HEK293 (cell line): ENCODE measurements at regions not wholly inside any gene's neighbourhood (a gene's known extent, or its start where the extent isn't known, plus 50 kb on each side); places are given as distances from the start of the nearest gene placed in this dataset.

ENCODE experiments used
- GFI1B ChIP-seq: fragments of 450-650 bp; formaldehyde crosslinking; IDR thresholded peaks from 2 replicates; pipeline ENCODE4 v1.5.1; 2016; ENCODE audit warnings: missing biosample characterization, missing genetic modification characterization
- GLI4 ChIP-seq: fragments of 450-650 bp; formaldehyde crosslinking; IDR thresholded peaks from 2 replicates; pipeline ENCODE4 v1.5.1; 2016; ENCODE audit warnings: missing biosample characterization, missing genetic modification characterization
- HOXD13 ChIP-seq: sonication (generic); formaldehyde crosslinking; IDR thresholded peaks from 2 replicates; pipeline ENCODE4 v1.8.0; 2022; ENCODE audit warnings: missing genetic modification reagents, borderline replicate concordance
- KLF1 ChIP-seq: fragments of 450-650 bp; formaldehyde crosslinking; IDR thresholded peaks from 2 replicates; pipeline ENCODE4 v1.5.1; 2016; ENCODE audit warnings: missing biosample characterization, missing genetic modification characterization
- KLF7 ChIP-seq: fragments of 450-650 bp; formaldehyde crosslinking; IDR thresholded peaks from 2 replicates; pipeline ENCODE4 v1.5.1; 2016; ENCODE audit warnings: missing biosample characterization, missing genetic modification characterization, borderline replicate concordance
- KLF9 ChIP-seq: fragments of 450-650 bp; formaldehyde crosslinking; IDR thresholded peaks from 2 replicates; pipeline ENCODE4 v1.5.1; 2016; ENCODE audit warnings: missing biosample characterization, missing genetic modification characterization, low read depth
- PRDM1 ChIP-seq: fragments of 450-650 bp; formaldehyde crosslinking; IDR thresholded peaks from 2 replicates; pipeline ENCODE4; 2016; ENCODE audit warnings: missing biosample characterization, missing genetic modification characterization
- REPIN1 ChIP-seq: fragments of 450-650 bp; formaldehyde crosslinking; IDR thresholded peaks from 2 replicates; pipeline ENCODE4 v1.5.1; 2017; ENCODE audit warnings: missing biosample characterization, missing genetic modification characterization, low read depth
- SALL2 ChIP-seq: fragments of 450-650 bp; formaldehyde crosslinking; IDR thresholded peaks from 2 replicates; pipeline ENCODE4 v1.5.0; 2017; ENCODE audit warnings: missing biosample characterization, mild to moderate bottlenecking, missing genetic modification characterization, borderline replicate concordance
- SCRT1 ChIP-seq: fragments of 450-650 bp; formaldehyde crosslinking; IDR thresholded peaks from 2 replicates; pipeline ENCODE4 v1.5.1; 2016; ENCODE audit warnings: missing biosample characterization, missing genetic modification characterization, borderline replicate concordance
- SP2 ChIP-seq: fragments of 450-650 bp; formaldehyde crosslinking; IDR thresholded peaks from 2 replicates; pipeline ENCODE4 v1.5.1; 2016; ENCODE audit warnings: missing biosample characterization, missing genetic modification characterization
- TCF7L2 ChIP-seq: IDR thresholded peaks from 2 replicates; pipeline ENCODE4 v1.6.1; 2011; ENCODE audit warnings: low read depth, mild to moderate bottlenecking, inconsistent platforms, low read length, moderate library complexity, borderline replicate concordance
- WT1 ChIP-seq: fragments of 450-650 bp; formaldehyde crosslinking; IDR thresholded peaks from 2 replicates; pipeline ENCODE4 v1.5.1; 2016; ENCODE audit warnings: missing biosample characterization, missing genetic modification characterization
- ZBTB17 ChIP-seq: fragments of 450-650 bp; formaldehyde crosslinking; IDR thresholded peaks from 2 replicates; pipeline ENCODE4 v1.5.1; 2016; ENCODE audit warnings: missing biosample characterization, missing genetic modification characterization
- ZBTB44 ChIP-seq: fragments of 450-650 bp; IDR thresholded peaks from 2 replicates; pipeline ENCODE4 v1.5.1; 2018; ENCODE audit warnings: missing biosample characterization, mild to moderate bottlenecking, missing genetic modification characterization
- ZFP37 ChIP-seq: fragments of 450-650 bp; formaldehyde crosslinking; IDR thresholded peaks from 2 replicates; pipeline ENCODE4 v1.5.1; 2016; ENCODE audit warnings: missing biosample characterization, missing genetic modification characterization
- ZFP69B ChIP-seq: fragments of 450-650 bp; formaldehyde crosslinking; IDR thresholded peaks from 2 replicates; pipeline ENCODE4 v1.5.1; 2016; ENCODE audit warnings: missing biosample characterization, missing genetic modification characterization
- ZNF16 ChIP-seq: fragments of 450-650 bp; formaldehyde crosslinking; IDR thresholded peaks from 2 replicates; pipeline ENCODE4 v1.5.1; 2016; ENCODE audit warnings: low read depth, missing biosample characterization, missing genetic modification characterization
- ZNF2 ChIP-seq: fragments of 450-650 bp; formaldehyde crosslinking; IDR thresholded peaks from 2 replicates; pipeline ENCODE4 v1.5.1; 2016; ENCODE audit warnings: missing biosample characterization, missing genetic modification characterization
- ZNF214 ChIP-seq: fragments of 450-650 bp; formaldehyde crosslinking; IDR thresholded peaks from 2 replicates; pipeline ENCODE4 v1.5.1; 2017; ENCODE audit warnings: missing biosample characterization, mild to moderate bottlenecking, missing genetic modification characterization, borderline replicate concordance
- ZNF239 ChIP-seq: fragments of 450-650 bp; formaldehyde crosslinking; IDR thresholded peaks from 2 replicates; pipeline ENCODE4 v1.5.1; 2016; ENCODE audit warnings: missing biosample characterization, missing genetic modification characterization
- ZNF341 ChIP-seq: fragments of 450-650 bp; formaldehyde crosslinking; IDR thresholded peaks from 2 replicates; pipeline ENCODE4; 2016; ENCODE audit warnings: low read depth, missing biosample characterization, missing genetic modification characterization
- ZNF350 ChIP-seq: fragments of 450-650 bp; formaldehyde crosslinking; IDR thresholded peaks from 2 replicates; pipeline ENCODE4 v1.5.0; 2017; ENCODE audit warnings: missing biosample characterization, mild to moderate bottlenecking, missing genetic modification characterization
- ZNF391 ChIP-seq: fragments of 450-650 bp; formaldehyde crosslinking; IDR thresholded peaks from 2 replicates; pipeline ENCODE4 v1.5.1; 2016; ENCODE audit warnings: low read depth, missing biosample characterization, missing genetic modification characterization, borderline replicate concordance
- ZNF426 ChIP-seq: fragments of 450-650 bp; formaldehyde crosslinking; IDR thresholded peaks from 2 replicates; pipeline ENCODE4 v1.5.1; 2017; ENCODE audit warnings: missing biosample characterization, missing genetic modification characterization, mild to moderate bottlenecking, inconsistent platforms, moderate library complexity
- ZNF585B ChIP-seq: fragments of 450-650 bp; formaldehyde crosslinking; IDR thresholded peaks from 2 replicates; pipeline ENCODE4 v1.5.1; 2016; ENCODE audit warnings: missing biosample characterization, missing genetic modification characterization
- ZNF596 ChIP-seq: fragments of 450-650 bp; IDR thresholded peaks from 2 replicates; pipeline ENCODE4 v1.5.0; 2018; ENCODE audit warnings: missing biosample characterization, mild to moderate bottlenecking, missing genetic modification characterization, moderate library complexity
- ZNF664 ChIP-seq: fragments of 450-650 bp; formaldehyde crosslinking; IDR thresholded peaks from 2 replicates; pipeline ENCODE4 v1.5.1; 2016; ENCODE audit warnings: missing biosample characterization, missing genetic modification characterization
- ZNF707 ChIP-seq: fragments of 450-650 bp; formaldehyde crosslinking; IDR thresholded peaks from 2 replicates; pipeline ENCODE4 v1.5.1; 2016; ENCODE audit warnings: missing biosample characterization, missing genetic modification characterization
- ZNF76 ChIP-seq: fragments of 450-650 bp; formaldehyde crosslinking; IDR thresholded peaks from 2 replicates; pipeline ENCODE4; 2016; ENCODE audit warnings: low read depth, missing biosample characterization, missing genetic modification characterization, borderline replicate concordance
- ZNF768 ChIP-seq: fragments of 450-650 bp; formaldehyde crosslinking; IDR thresholded peaks from 2 replicates; pipeline ENCODE4 v1.5.1; 2018; ENCODE audit warnings: missing biosample characterization, mild to moderate bottlenecking, missing genetic modification characterization
- ZNF785 ChIP-seq: fragments of 450-650 bp; formaldehyde crosslinking; IDR thresholded peaks from 2 replicates; pipeline ENCODE4 v1.5.1; 2016; ENCODE audit warnings: missing biosample characterization, missing genetic modification characterization
- ZSCAN18 ChIP-seq: fragments of 450-650 bp; formaldehyde crosslinking; IDR thresholded peaks from 2 replicates; pipeline ENCODE4 v1.5.1; 2016; ENCODE audit warnings: missing biosample characterization, missing genetic modification characterization
- ZSCAN23 ChIP-seq: fragments of 450-650 bp; formaldehyde crosslinking; IDR thresholded peaks from 2 replicates; pipeline ENCODE4 v1.5.1; 2016; ENCODE audit warnings: missing biosample characterization, missing genetic modification characterization

GRCh38 chr17:69712801-69713311 is 298.4 kb downstream of the MAP2K6 start (continued):
- TF ChIP-seq ZNF391 (tag by site-specific recombination) (no peak), KLF9 (tag by site-specific recombination) (no peak), TCF7L2 (peak; percentile 66; the same call in 1 of the 2 replicates), ZFP37 (tag by site-specific recombination) (no peak), ZFP69B (no peak), ZNF341 (no peak), SALL2 (tag by site-specific recombination) (0 out of 2 replicates have a peak, but pooled peaks have one; percentile 33), ZBTB17 (tag by site-specific recombination) (peak; percentile 37; the same call in 1 of the 2 replicates), REPIN1 (tag by site-specific recombination) (no peak), ZNF596 (no peak; the same call in 1 of the 2 replicates), ZNF16 (tag by site-specific recombination) (no peak), ZNF664 (no peak), ZNF707 (tag by site-specific recombination) (no peak), ZBTB44 (tag by site-specific recombination) (peak; percentile 78), ZNF350 (no peak), SCRT1 (tag by site-specific recombination) (0 out of 2 replicates have a peak, but pooled peaks have one; percentile 62), ZNF239 (tag by site-specific recombination) (no peak), SP2 (tag by site-specific recombination) (no peak), GFI1B (tag by site-specific recombination) (peak; percentile 89), KLF7 (tag by site-specific recombination) (peak; percentile 43; the same call in 1 of the 2 replicates), HOXD13 (CRISPR knock-in tag) (no peak), PRDM1 (tag by site-specific recombination) (no peak), ZNF768 (tag by site-specific recombination) (no peak), ZSCAN23 (tag by site-specific recombination) (no peak), ZNF785 (no peak), ZNF426 (no peak), ZNF2 (tag by site-specific recombination) (no peak), ZNF585B (no peak), ZNF76 (no peak), ZSCAN18 (no peak), KLF1 (tag by site-specific recombination) (no peak), GLI4 (tag by site-specific recombination) (no peak), WT1 (tag by site-specific recombination) (no peak), ZNF214 (tag by site-specific recombination) (no peak)
